ENCODE measurements at regions not wholly inside any gene's neighbourhood (a gene's known extent, or its start where the extent isn't known, plus 50 kb on each side); places are given as distances from the start of the nearest gene placed in this dataset.

DNA sequence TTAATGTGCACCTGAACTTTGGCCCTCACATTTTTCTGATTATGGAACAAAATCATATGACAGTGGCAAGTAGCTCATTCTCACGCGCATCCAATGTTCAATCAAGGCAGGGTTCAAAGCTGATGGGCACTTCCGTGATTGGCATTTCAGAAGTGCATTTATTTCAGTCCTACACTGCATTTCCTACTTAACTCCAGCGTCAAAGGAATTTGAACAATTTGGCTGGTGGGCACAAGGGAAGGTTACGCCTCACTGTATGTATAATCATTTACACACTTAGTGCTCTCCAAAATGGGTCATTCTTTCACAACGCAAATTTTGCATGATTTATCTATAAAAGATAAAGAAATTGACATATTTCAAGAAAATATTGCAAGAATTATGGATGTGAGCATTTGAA is 167.9 kb upstream of the VLDLR start:
- DNase-seq (ENCODE audit: low spot score): no peak

GRCh38 chr9:2459756-2460155 is 161.8 kb upstream of the VLDLR start:
- DNase-seq (ENCODE audit: low spot score): no peak

DNA sequence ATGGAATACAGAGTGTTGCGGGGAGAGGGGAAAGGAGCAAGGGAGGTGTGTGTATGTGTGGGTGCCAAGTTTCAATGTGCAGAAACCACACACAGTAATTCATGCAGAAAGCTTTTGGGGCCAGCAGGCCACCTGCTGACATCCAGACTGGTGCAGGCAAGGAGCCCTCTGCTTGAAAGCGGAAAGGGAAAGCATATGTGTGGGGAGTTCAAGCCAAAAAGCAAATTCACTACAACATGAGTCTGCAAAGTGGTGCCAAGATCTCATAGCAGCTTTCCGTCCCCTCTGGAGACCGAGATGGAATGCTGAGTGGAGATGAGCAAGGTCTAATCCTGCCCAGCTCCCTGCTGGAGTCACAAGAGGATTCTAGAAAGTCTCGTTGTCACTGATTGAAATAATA is 159.7 kb upstream of the VLDLR start:
- DNase-seq (ENCODE audit: low spot score): no peak

- DNase-seq (ENCODE audit: low spot score): no peak
These were observed 157.0 kb upstream of the VLDLR start for GRCh38 chr9:2464624-2465023.

GRCh38 chr9:2465516-2465915 is 156.1 kb upstream of the VLDLR start:
- DNase-seq (ENCODE audit: low spot score): no peak

DNA sequence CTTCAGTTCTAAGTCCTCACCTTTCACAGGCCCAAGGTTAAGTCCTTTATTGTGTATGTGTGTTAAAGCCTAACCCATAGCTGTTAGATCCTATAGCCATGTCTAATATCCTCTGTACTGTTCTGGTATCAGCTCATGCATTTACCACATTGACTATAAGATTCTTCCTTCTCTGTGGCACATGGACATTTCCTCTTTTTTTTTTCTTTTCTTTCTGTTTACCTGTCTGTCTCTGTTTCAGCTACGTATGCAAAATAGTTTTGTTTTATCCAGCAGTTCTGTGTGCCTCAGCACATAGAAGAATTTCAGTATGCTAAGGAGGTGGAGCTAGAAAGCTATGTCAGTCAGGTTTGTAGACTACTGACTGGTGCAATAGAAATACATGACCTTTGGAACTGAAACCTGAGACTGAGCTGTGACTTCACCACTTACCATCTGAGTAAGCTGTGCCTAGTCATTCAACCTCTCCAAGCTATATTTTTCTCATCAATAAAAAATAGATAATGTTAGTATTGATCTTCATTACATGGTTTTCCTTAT is 155.6 kb upstream of the VLDLR start:
- no peak for DNase-seq (ENCODE audit: low spot score)

DNA sequence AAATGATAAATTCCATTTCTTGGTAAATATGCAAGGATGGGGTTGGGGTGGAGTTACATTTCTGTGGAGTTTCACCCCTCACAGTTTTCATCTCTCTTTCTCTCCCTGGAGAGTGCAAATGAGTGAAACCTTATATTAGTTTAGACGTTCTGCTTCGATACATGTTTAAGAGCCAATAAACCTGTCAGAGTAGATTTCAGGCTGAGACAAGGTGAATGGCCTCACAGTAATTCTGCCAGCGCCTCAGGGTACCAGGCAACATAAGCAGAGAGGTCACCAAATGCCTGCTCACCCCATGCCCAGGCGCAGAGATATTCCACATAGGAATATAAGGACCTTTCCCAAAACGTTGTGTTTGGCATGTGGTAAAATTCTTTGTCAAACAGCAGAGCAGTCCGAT is 154.9 kb upstream of the VLDLR start:
- DNase-seq (ENCODE audit: low spot score): no peak

GRCh38 chr9:2469681-2470221 is 151.8 kb upstream of the VLDLR start:
- DNase-seq (ENCODE audit: low spot score): no peak

DNA sequence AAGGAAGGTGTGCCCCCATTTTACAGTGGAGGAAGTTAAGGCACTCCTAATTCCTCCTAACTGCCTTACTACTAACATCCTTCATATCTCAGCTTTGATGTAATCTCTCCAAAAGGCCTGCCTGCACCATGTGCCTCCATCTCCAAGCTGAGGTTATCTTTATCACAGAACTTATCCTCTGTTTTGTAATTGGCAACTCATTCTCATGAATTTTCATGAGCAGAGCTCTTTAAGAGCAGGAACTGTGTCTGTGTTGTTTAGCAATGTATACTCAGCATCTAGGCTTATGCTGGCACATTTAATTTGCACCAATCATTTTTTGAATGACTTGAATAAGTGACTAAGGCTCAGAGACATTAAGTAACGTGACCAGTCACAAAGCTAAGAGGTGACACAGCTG is 147.9 kb upstream of the VLDLR start:
- no peak for DNase-seq (ENCODE audit: low spot score)

DNA sequence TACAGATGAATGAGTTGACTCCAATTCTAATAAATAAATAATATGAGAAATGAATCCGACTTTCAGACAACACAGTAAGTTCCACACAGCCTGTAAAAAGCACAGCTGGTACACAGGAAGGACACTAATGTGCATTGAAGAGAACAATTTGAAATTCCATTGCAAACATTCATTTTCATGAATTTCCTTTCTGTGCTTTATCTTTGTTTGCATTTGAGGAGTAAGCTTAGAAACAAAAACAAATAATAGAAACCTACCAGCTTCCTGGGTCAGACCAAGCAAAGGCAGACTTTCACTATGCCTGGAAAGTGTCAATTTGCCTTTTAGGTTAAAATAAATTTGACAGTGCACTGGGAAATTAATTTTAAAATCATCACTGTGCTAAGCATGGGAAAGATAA is 143.8 kb upstream of the VLDLR start:
- DNase-seq (ENCODE audit: low spot score): no peak

DNA sequence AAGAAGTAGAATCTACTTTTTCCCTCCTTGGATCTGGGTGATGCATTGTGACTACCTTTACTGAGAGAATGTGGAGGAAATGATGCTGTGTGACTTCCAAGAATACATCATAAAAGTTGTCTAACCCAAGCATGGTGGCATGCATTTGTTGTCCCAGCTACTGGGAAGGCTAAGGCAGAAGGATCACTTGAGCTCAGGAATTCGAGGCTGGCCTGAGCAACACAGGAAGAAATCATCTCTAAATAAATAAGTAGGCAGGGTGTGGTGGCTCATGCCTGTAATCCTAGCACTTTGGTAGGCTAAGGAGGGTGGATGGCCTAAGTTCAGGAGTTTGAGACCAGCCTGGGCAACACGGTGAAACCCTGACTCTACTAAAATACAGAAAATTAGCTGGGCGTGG is 143.2 kb upstream of the VLDLR start:
- DNase-seq (ENCODE audit: low spot score): no peak

DNA sequence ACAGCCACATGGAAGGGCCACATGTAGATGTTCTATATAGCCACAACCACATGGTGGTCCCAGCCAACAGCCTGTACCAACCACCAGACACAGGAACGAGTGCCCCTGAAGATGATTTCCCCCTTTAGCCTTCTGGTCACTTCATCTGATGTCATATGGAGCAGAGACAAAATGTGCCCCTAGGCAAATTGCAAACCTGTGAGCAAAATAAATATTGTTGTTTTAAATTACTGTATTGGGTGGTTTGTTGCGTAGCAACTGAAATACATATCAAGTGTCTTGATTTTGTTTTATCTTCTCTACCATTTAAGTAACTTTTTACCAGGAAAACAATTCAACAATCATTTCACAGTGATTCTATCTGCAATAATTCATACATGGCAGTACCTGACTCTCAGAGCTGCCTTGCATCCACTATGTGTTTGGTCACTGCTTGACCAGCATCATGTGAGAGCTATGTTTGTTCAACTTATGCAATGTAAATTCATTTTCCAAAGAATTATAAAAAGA is 142.5 kb upstream of the VLDLR start:
- DNase-seq (ENCODE audit: low spot score): no peak

DNA sequence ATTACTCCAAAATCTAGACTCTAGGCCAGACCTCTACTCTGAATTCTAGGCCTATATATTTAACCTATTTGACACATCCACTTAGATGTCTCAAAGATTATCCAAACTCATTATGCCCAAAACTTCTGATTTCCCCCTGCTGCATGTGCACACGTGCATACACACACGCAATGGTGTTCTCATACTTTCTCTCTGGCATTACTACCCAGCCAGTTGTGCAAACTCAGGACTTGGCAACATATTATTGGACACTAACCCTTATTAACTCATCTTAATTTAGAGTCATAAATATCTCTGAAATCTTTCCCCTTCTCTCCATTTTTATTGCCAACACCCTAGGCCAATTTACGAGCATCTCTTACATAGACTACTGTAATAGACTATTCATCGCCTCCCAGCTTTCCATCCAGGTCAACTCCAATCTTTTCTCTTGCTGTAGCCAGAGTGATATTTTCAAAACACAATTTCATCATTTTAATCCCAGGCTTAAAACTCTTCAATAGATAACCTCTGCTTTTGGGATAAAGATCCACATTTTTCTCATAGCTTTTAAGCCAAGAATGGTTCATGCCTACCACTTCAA is 141.2 kb upstream of the VLDLR start:
- no peak for DNase-seq (ENCODE audit: low spot score)

GRCh38 chr9:2481216-2481615 is 140.4 kb upstream of the VLDLR start:
- DNase-seq (ENCODE audit: low spot score): no peak

DNA sequence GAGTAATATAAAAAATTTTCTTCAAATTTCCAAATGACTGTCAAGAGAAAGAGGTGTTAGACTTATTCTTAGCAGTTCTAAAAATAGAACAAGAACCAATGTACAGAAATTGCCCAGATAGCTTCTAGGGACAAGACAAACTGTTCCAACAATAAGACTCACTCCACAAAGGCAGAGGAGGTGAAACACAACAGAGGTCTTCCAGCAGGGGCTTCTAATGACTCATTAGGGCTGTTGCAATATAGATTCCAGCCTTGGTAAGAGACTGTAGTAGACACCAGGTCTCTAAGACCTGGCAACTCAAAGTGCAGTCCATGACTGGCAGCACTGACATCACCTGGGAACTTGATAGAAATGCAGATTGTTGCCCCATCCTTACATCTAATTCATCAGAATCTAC is 134.6 kb upstream of the VLDLR start:
- DNase-seq (ENCODE audit: low spot score): no peak

GRCh38 chr9:2489838-2490314 is 131.7 kb upstream of the VLDLR start:
- no peak for DNase-seq (ENCODE audit: low spot score)

DNA sequence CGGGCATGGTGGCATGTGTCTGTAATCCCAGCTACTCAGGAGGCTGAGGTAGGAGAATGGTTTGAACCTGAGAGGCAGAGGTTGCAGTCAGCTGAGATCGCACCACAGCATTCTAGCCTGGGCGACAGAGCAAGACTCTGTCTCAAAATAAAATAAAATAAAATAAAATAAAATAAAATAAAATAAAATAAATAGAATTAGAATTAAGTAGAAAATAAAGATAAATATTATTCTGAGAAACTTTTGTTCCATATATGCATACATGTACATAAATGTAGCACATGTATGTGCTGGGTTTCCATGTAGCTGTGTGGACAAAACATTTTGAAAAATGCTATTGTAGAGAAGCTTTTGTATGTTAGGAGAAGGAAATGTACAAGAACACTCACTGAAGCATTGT is 129.4 kb upstream of the VLDLR start:
- DNase-seq (ENCODE audit: low spot score): no peak

DNA sequence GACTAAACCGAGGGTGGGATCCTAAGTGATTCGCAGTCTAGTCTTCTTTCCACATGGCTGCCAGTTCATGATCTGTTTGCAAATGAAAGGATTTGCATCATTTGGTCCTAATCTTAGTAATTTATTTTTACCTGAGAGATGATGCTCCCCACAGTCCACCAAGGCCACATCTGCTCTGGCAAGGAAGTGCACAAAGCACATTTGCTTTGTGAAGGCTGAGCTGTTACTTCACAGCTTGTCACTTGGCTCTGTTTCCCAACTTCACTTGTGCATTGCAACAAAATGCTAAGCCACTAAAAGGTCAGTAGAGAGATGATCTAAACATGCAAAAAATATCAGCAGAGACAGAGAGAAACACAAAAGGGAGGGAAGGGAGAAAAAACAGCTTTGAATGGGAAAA is 128.5 kb upstream of the VLDLR start:
- no peak for DNase-seq (ENCODE audit: low spot score)

GRCh38 chr9:2493529-2493928 is 128.1 kb upstream of the VLDLR start:
- DNase-seq (ENCODE audit: low spot score): no peak

- peak; percentile 65 for DNase-seq (ENCODE audit: low spot score)
These were observed 127.0 kb upstream of the VLDLR start for GRCh38 chr9:2494562-2494961.

- DNase-seq (ENCODE audit: low spot score): no peak
These were observed 126.2 kb upstream of the VLDLR start for GRCh38 chr9:2495221-2496005.

GRCh38 chr9:2496169-2496568 is 125.4 kb upstream of the VLDLR start:
- no peak for DNase-seq (ENCODE audit: low spot score)

GRCh38 chr9:2496934-2497333 is 124.7 kb upstream of the VLDLR start:
- no peak for DNase-seq (ENCODE audit: low spot score)

All from AG08396 (cell line).